Neural progenitor cell (in vitro differentiated cells): ENCODE measurements at regions not wholly inside any gene's neighbourhood (a gene's known extent, or its start where the extent isn't known, plus 50 kb on each side); places are given as distances from the start of the nearest gene placed in this dataset.

Experiments used
- DNase-seq: peaks from one replicate; pipeline ENCODE4 v3.0.0-alpha.2; 2016; ENCODE audit warnings: low spot score
- H2AFZ ChIP-seq: fragments of 200-600 bp; sonication (generic); replicated peaks from 2 replicates; pipeline ENCODE4 v1.6.1; 2016; ENCODE audit warnings: antibody characterized with exemption
- H3F3A ChIP-seq: fragments of 200-600 bp; sonication (generic); 2 replicates; pipeline ENCODE4 v1.6.1; 2016; ENCODE audit warnings: antibody characterized with exemption, low read depth
- H3K27ac ChIP-seq: fragments of 200-600 bp; sonication (generic); 2 replicates; pipeline ENCODE4 v1.5.1; 2016; ENCODE audit warnings: mild to moderate bottlenecking
- H3K27me3 ChIP-seq: fragments of 200-600 bp; sonication (generic); 2 replicates; pipeline ENCODE4 v1.6.1; 2016; ENCODE audit warnings: mild to moderate bottlenecking, moderate library complexity
- H3K36me3 ChIP-seq: fragments of 200-600 bp; sonication (generic); 2 replicates; pipeline ENCODE4 v1.5.1; 2016
- H3K4me1 ChIP-seq: fragments of 200-600 bp; sonication (generic); 2 replicates; pipeline ENCODE4 v1.6.1; 2016; ENCODE audit warnings: mixed run types
- H3K4me2 ChIP-seq: fragments of 200-600 bp; sonication (generic); 2 replicates; pipeline ENCODE4 v1.6.1; 2016
- H3K4me3 ChIP-seq: fragments of 200-600 bp; sonication (generic); 2 replicates; pipeline ENCODE4 v1.5.1; 2016
- H3K79me2 ChIP-seq: fragments of 200-600 bp; sonication (generic); 2 replicates; pipeline ENCODE4 v1.6.1; 2016; ENCODE audit warnings: low read depth
- H3K9ac ChIP-seq: fragments of 200-600 bp; sonication (generic); 2 replicates; pipeline ENCODE4 v1.6.1; 2016
- H3K9me3 ChIP-seq: fragments of 200-600 bp; sonication (generic); 2 replicates; pipeline ENCODE4 v1.5.1; 2016; ENCODE audit warnings: low read depth
- H4K20me1 ChIP-seq: fragments of 200-600 bp; sonication (generic); 2 replicates; pipeline ENCODE4 v1.6.1; 2016; ENCODE audit warnings: low read depth
- H3K27ac Mint-ChIP-seq: 3 replicates; pipeline ENCODE4 v1.8.0; 2021; ENCODE audit warnings: mixed read lengths
- H3K27me3 Mint-ChIP-seq: 2 replicates; pipeline ENCODE4 v1.8.0; 2022; ENCODE audit warnings: low read depth, mild to moderate bottlenecking, inconsistent platforms, moderate library complexity, mixed read lengths; ENCODE audit not compliant: insufficient read depth
- H3K36me3 Mint-ChIP-seq: 3 replicates; pipeline ENCODE4 v1.8.0; 2021; ENCODE audit warnings: mixed read lengths
- H3K4me1 Mint-ChIP-seq: 3 replicates; pipeline ENCODE4 v1.8.0; 2021; ENCODE audit warnings: mixed read lengths
- H3K4me3 Mint-ChIP-seq: 3 replicates; pipeline ENCODE4 v1.8.0; 2021; ENCODE audit warnings: mild to moderate bottlenecking, moderate library complexity, mixed read lengths
- H3K9me3 Mint-ChIP-seq: 3 replicates; pipeline ENCODE4 v1.8.0; 2020; ENCODE audit warnings: mixed read lengths
- CTCF ChIP-seq: fragments of 200-600 bp; sonication (generic); IDR thresholded peaks from 2 replicates; pipeline ENCODE4 v1.5.1; 2017; ENCODE audit warnings: antibody characterized with exemption, mild to moderate bottlenecking
- EZH2 ChIP-seq: fragments of 200-600 bp; sonication (generic); IDR thresholded peaks from 2 replicates; pipeline ENCODE4 v1.6.1; 2017; ENCODE audit warnings: antibody characterized with exemption, mild to moderate bottlenecking, moderate library complexity
- EZH2phosphoT487 ChIP-seq: fragments of 200-600 bp; sonication (generic); IDR thresholded peaks from 2 replicates; pipeline ENCODE4 v1.6.1; 2017; ENCODE audit warnings: antibody characterized with exemption

- no peaks in the 10 kb centered on the region for H3K4me1 Mint-ChIP-seq
These were observed 269.0 kb upstream of the TBC1D5 start for GRCh38 chr3:18011387-18011786.

GRCh38 chr3:18010001-18010400 is 267.6 kb upstream of the TBC1D5 start:
- TF ChIP-seq CTCF (no peak), EZH2 (no peak), EZH2phosphoT487 (no peak)
- Mint-ChIP-seq H3K4me1 (no peaks in the 10 kb centered on the region), H3K9me3 (no peaks in the 10 kb centered on the region)

More at GRCh38 chr3:18011387-18011786, 269.0 kb upstream of the TBC1D5 start:
- Histone ChIP-seq H3K9me3 (no peaks in the 10 kb centered on the region), H3F3A (no peaks in the 10 kb centered on the region), H3K27ac (no peak overlapping the region), H3K27me3 (no peaks in the 10 kb centered on the region), H3K79me2 (no peaks in the 10 kb centered on the region), H3K4me2 (no peak overlapping the region), H3K4me1 (no peaks in the 10 kb centered on the region), H3K9ac (no peak overlapping the region), H4K20me1 (no peaks in the 10 kb centered on the region), H3K4me3 (no peak overlapping the region), H3K36me3 (no peaks in the 10 kb centered on the region), H2AFZ (no peak overlapping the region)
- Mint-ChIP-seq H3K9me3 (no peaks in the 10 kb centered on the region), H3K27me3 (peaks cover 3% of the 10 kb centered on the region), H3K36me3 (no peaks in the 10 kb centered on the region), H3K4me3 (no peak overlapping the region), H3K27ac (no peak overlapping the region)
- TF ChIP-seq EZH2phosphoT487 (no peak), CTCF (no peak), EZH2 (no peak)
- no peak for DNase-seq

GRCh38 chr3:18008706-18009368 is 266.4 kb upstream of the TBC1D5 start:
- no peak overlapping the region for H3K4me3 Mint-ChIP-seq
- Histone ChIP-seq H3K9me3 (no peaks in the 10 kb centered on the region), H3K36me3 (no peaks in the 10 kb centered on the region), H4K20me1 (no peaks in the 10 kb centered on the region), H3K27ac (no peak overlapping the region), H3K4me3 (no peak overlapping the region), H3K4me2 (no peak overlapping the region), H3K9ac (no peak overlapping the region), H2AFZ (no peak overlapping the region), H3K79me2 (no peaks in the 10 kb centered on the region), H3K27me3 (no peaks in the 10 kb centered on the region), H3F3A (no peaks in the 10 kb centered on the region), H3K4me1 (no peaks in the 10 kb centered on the region)
- no peaks in the 10 kb centered on the region for H3K36me3 Mint-ChIP-seq
- no peak for TF ChIP-seq CTCF
- TF ChIP-seq EZH2phosphoT487, result no peak
- no peak for TF ChIP-seq EZH2
- no peak for DNase-seq
- H3K27me3 Mint-ChIP-seq, result peaks cover 3% of the 10 kb centered on the region
- no peak overlapping the region for H3K27ac Mint-ChIP-seq
- H3K4me1 Mint-ChIP-seq, result no peaks in the 10 kb centered on the region
- peaks cover 5% of the 10 kb centered on the region for H3K9me3 Mint-ChIP-seq

More at GRCh38 chr3:18010001-18010400, 267.6 kb upstream of the TBC1D5 start:
- Histone ChIP-seq H3K4me2 (no peak overlapping the region), H3K79me2 (no peaks in the 10 kb centered on the region), H3K9ac (no peak overlapping the region), H3K27ac (no peak overlapping the region), H2AFZ (no peak overlapping the region), H3K4me1 (no peaks in the 10 kb centered on the region), H3F3A (no peaks in the 10 kb centered on the region), H3K27me3 (no peaks in the 10 kb centered on the region), H3K9me3 (no peaks in the 10 kb centered on the region), H3K36me3 (no peaks in the 10 kb centered on the region), H4K20me1 (no peaks in the 10 kb centered on the region), H3K4me3 (no peak overlapping the region)
- H3K36me3 Mint-ChIP-seq, result no peaks in the 10 kb centered on the region
- no peak for DNase-seq
- no peak overlapping the region for H3K27ac Mint-ChIP-seq
- H3K27me3 Mint-ChIP-seq, result peaks cover 3% of the 10 kb centered on the region
- no peak overlapping the region for H3K4me3 Mint-ChIP-seq
